GM18858 (cell line): ENCODE measurements at regions not wholly inside any gene's neighbourhood (a gene's known extent, or its start where the extent isn't known, plus 50 kb on each side); places are given as distances from the start of the nearest gene placed in this dataset.
"Not testable (repeated sequence)": the region's sequence is repeated elsewhere in the genome, so short reads cannot be mapped to it uniquely, and the experiment has no call there.

Experiments
- ATAC-seq: cut with Tn5 transposase; IDR thresholded peaks from one replicate; pipeline ENCODE4 v1.9.1; 2021; ENCODE audit not compliant: unreplicated experiment

DNA sequence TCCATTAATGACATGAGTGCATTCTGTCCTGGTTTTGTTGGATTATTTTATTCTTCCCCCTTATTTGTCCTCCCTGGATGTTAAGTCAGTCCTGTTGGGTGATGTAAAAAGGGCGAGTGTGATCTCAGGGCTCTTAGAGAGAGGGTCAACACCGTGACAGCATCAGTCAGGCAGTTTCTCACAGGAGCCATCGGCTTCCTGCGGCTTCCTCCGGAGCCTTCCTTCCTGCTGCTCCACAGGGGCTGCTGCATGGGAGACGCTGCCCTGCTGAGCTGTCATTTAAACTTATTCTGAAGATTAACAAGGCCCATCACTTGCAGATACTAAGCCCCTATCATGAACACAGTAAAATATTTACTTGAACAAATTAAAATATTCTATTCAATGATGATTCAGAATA is 211.3 kb downstream of the SPATA31A1 start:
- not testable (repeated sequence) for ATAC-seq

DNA sequence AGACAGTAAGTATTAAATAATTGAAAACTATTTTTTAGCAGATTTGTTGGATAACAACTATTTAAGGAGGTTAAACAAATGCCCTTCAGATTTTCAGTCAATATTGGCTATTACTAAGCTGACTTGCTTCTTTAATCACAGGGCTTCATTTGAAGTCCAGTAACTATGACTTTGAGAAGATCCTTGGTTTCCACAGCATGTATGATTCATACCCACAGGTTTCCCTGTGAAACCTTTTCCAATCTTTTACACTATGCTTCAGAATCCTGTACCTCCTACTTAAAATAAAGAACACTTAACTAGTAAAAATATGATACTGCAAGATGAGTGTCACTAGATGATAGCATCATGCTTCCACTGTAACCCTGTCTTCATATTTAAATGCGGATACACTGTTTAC is 211.9 kb downstream of the SPATA31A1 start:
- ATAC-seq: not testable (repeated sequence)

DNA sequence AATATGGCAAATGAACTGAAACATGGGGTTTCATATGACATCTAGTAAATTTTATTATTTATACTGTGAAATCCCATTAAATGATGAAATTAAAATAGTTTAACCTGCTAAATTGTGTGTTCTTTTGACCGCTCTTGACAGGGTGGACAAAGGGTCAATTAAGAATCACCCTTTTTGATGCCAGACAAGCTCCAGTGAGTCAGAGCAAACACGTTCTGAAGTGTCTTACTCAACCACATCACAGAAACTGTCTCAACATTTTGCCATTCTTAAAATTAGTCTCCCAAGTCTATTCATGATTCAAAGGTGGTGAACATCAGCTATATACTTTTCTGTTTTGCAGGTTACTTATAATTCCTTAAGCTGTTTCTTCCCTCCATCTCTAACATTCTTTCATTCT is 213.4 kb downstream of the SPATA31A1 start:
- ATAC-seq: not testable (repeated sequence)

DNA sequence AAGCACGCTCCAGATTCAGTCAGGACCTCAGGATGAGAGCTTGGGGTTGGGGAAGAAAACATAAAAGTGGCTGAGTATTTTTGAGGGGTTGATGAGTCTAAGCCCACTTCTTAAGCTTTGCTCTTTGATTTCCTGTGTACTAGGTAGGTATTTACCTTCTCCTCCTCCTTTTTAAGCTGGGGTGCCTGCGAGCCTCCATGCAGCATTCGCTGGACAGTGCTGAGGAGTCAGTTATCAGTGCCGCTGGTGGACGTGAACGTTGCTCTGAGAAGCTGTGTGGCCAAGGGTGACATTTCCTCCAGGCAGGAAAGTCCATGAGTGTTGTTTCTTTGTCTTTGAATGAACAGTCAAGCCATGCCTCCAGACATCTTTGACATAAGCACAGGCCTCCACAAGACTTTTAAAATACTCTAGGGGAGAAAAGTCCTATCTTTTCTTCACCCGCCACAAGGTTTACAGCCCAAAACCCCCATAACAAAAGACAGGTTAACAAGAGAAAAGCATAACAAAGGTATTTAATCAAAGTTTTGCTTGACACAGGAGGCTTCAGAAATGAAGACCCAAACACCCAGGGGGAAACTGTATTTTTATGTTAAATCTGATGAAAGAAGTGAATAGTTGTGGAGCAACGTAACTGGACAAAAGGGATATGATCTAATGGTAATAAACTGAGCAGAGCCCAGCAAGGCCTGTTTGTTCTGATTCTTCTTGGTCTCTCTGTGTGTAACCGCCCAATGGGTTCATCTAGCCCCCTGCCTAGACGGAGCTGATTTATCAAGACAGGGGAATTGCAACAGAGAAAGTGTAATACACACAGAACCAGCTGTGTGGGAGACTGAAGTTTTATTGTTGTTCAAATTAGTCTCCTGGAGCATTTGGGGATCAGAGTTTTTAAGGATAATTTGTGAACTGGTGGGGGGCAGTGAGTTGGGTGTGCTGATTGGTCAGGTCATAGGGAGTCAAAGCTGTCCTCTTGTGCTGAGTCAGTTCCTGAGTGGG is 217.9 kb downstream of the SPATA31A1 start:
- not testable (repeated sequence) for ATAC-seq

DNA sequence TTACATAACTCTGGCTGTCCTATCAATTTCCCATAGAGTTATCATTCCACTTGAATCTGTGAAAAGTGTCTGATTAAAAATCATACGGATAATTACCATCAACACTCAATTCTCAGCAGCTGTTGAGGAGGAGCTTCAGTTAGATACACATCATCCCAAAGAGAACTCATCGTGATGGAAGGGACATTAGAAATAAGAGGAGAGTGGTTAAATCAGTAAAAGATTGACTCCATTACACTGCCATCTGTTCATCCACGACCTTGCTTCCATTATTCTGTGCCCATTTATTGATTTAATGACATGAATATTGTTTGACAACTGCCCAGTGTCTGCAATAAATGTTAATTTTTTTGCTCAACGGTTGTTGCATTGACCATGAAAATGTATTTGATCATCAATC is 223.5 kb downstream of the SPATA31A1 start:
- not testable (repeated sequence) for ATAC-seq

DNA sequence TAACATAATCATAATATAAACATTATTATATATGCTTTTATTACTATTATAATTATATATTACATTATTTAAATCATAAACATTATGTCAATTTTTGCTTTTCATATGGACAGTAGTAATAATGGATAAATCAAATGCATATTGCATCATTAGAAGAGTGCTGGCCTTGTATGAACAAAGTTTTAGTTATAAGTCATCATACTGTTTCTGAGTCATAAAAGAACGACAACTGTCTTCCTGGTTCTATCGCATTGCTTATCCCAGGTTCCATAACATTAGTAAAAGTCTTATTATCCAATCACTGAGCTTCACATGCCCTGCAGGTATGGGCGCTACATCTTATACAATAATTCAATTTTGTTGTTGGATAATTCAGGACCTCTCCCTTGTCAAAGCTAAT is 225.8 kb downstream of the SPATA31A1 start:
- ATAC-seq: not testable (repeated sequence)

DNA sequence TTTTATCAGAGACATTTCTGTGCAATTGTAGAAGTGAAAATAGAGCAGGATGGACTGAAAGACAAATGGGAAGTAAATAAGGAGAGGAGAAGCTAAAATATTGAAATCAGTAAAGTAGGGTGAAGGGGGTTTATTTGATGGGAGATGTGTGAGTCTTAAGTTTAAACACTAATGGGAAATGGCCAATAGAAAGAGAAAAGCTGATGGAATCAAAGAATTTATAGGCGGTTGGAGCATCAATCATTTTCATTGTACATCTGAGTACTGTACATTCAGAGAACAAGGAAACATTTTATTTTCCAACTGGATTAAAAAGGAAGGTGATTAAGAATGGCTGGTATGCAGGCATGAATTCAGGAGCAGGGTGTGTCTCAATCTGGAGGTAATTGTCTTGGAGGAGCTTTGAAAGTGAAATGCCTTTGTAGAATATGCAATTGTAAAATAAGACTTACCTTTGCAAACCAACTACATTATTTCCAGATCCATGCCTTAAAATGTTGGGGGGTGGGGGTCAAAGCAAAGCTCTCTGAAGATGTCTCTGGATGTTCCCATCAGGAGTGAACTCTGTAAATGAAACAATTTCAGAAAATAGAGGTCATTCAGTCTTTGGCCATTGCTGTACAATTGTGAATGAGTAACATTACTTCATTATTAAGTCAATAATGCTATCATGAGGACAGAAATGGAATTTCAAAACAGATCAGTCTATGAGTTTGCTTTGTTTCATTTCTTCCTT is 227.4 kb downstream of the SPATA31A1 start:
- not testable (repeated sequence) for ATAC-seq

DNA sequence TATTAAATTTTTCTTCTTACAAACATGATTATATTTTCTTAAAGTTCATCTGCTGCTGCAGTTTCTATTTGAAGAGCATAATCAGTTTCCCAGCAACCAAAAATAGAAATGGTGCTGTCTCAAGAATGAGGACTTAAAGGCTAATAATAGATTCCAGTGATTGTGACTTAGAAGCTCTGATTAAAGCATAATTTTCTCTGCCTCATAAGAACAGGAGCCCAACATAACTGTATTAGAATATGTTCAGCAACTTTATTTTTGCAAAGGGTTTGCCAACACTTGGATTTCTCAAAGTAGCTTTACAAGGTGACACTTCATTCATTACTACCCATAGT is 227.9 kb downstream of the SPATA31A1 start:
- not testable (repeated sequence) for ATAC-seq

DNA sequence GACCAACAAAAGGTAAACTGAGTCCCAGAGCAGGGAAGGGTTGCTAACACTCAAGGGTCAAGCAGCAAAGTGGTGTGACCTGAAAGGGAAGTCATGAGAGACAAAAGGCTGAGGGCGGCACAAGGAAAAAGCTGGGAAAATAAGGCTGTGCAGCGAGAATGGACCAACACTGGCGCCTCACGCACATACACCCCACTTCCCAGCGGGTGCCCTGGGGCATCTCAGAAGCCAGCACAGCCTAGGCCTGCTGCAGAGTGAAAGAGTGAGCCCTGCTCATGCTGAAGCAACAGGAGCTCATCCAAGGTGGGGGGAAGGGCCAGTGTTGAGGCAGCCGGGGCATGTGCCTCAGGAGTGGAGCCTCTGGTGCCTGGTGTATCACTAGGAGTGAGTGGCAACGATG is 229.8 kb downstream of the SPATA31A1 start:
- ATAC-seq: not testable (repeated sequence)

DNA sequence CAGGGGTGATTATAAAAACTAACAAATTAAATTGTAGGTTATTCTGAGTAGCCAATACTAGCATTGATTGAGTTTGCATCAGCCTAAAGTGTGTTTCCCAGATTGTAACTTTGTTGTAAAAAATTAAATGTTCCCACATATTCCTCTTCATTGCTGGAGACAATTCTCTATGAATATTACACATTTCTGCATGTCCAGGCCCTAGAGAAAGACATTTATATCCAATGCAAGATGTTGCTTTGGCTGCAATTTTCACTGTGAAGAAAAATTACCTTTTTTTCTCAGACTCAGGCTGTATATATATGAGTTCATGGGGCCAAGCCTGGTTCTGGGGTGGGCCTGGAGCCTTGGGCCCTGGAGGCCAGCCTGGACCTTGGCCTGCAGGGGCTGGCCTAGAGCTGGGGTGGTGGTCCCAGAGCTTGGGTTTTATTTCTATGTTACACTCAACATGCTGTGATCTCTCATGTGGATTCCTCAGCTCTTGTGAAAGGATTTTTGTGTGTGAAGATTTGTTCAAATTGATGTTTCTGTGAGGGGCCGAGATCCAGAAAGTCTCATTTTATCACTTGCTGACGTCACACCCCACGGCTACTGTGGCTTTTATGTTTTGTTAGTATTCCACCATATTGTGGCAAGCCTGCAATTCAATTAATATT is 232.5 kb downstream of the SPATA31A1 start:
- no peak for ATAC-seq

DNA sequence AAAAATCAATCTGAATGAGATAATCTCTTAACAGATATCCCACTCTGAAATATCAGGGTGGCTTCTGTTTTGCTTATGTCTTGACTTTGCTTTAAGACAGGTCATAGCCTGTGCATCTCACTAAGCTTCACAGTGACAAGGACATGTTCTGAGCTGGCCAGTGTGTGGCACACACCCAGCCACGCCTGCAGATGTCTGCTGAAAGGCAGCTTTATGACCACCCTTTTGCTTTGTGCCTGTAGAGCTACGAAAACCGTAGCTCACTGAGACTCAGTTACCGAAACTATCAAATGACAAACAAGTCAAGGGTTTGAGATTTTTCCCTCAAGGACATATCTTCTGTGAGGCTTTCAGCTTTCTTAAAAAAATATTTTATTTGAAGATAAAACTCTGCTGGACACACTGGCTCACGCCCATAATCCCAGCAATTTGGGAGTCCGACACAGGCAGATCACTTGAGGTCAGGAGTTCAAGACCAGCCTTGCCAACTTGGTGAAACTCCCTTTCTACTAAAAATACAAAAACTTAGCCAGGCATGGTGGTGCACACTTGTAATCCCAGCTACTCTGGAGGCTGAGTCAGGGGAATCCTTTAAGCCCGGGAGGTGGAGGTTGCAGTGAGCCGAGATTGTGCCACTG is 233.2 kb downstream of the SPATA31A1 start:
- ATAC-seq: no peak

DNA sequence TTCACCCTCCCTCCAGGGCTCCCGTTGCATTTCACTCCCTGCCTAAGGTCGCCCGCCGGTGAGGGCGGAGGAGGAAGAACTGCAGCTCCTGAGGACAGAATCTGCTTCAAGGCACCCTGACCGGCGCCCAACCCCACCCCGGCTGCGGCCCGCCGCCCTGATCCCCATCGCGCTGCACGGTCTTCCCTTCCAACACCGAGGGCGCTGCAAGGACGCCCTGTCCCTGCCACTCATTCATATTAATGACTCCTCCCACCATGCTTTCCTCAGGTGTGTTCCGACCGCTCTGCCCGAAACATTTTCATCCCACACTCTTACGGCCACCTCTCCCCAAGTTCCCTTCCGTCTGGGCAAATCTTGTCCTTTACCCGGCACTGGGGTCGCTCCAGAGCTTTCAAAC is 248.6 kb downstream of the SPATA31A1 start:
- not testable (repeated sequence) for ATAC-seq

DNA sequence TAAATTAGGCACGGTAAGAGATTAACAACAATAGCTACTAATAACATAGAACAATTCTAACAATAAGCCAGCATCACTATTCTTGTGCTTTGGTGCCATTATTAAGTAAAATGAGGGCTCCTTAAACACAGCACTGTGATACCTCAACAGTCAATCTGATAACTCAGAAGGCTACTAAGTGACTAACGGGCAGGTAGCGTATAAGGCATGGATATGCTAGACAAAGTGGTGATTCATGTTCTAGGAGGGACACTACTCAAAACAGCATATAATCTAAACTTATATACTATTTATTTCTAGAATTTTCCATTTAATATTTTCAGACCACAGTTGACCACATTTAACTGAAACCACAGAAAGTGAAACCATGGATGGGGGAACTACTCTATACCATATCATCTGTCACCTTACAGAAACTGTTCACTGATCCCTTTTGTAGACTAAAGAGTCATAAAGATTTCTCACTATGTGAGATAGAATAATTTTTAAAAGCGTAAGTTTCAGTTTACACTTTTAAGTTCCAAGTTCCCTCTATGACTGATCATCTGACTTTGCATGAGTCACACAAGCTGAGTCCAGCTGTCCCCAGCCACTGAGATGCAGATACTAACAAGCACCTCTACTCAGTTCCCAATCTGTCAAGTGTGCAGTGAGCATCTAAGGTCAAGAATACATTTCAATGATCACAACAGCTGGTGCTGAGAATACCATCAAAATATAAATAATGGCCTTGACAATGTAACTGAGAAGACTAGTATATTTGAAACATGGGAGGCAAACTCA is 256.2 kb downstream of the SPATA31A1 start:
- peak; percentile 95 for ATAC-seq

DNA sequence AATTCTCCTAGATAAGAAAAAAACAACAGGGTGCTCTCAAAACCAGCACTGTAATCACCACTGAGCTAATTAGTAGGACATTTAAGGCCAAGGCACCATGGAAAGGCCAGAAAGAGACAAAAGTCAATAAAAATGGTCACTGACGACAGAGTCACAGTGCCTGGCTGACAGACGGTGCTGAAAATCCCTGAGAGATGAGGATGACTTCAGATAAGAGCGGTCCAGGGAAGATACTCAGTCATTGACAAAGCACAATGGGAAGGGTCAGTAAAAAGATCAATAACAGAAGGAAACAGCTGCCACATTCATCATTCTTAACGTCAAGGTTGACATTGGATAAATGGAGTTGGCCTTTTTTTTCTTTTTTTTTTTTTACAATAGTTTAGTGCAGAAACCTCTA is 261.0 kb downstream of the SPATA31A1 start:
- ATAC-seq: not testable (repeated sequence)

DNA sequence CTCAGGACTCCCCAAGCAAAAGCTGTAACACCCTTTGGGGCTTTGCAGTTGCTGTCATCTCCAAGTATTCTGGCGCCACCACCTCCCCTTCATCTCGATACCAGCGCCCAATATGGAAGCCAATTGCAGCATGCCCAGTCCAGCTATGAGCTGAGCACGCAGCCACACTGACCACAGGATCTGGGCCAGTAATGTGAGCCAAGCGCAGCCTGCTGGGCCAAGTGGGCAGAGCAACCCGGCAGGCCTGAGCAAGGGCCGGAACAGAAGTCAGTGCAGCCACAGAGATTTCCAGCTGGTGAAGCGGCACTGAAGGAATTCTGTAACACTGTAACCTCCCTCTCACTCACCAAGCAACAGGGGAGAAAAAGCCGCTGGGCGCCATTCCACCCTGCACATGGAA is 268.6 kb downstream of the SPATA31A1 start:
- not testable (repeated sequence) for ATAC-seq

DNA sequence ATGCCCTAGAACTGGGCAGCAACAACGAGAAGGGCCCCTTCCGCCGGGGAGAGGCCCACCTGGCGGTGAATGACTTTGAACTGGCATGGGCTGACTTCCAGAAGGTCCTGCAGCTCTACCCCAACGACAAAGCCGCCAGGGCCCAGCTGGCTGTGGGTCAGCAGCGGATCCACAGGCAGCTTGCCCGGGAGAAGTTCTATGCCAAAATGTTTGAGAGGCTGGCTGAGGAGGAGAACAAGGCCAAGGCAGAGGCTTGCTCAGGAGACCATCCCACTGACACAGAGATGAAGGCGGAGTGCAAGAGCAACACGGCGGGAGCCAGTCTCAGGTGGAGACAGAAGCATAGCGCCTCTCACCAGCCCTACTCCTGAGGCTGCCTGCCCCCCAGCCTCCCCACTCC is 276.6 kb downstream of the SPATA31A1 start:
- ATAC-seq: not testable (repeated sequence)

DNA sequence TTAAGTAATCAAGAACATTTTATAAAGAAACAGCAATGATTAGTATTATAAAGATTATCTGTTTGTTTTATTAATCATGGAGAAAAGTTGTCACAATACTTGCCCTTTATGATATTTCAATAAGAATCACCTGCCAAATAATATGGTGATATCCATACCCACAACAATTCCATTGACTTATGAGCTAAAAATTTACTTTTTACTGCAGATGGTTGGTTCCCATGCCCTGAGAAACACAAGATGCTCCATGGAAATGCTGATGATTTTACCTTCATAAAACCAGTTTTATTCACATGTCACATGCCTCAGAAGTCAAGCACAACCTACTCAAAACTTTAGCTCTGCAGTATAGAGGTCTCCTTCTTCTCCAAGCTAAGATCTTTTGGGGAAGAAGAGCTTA is 293.6 kb downstream of the SPATA31A1 start:
- ATAC-seq: not testable (repeated sequence)

DNA sequence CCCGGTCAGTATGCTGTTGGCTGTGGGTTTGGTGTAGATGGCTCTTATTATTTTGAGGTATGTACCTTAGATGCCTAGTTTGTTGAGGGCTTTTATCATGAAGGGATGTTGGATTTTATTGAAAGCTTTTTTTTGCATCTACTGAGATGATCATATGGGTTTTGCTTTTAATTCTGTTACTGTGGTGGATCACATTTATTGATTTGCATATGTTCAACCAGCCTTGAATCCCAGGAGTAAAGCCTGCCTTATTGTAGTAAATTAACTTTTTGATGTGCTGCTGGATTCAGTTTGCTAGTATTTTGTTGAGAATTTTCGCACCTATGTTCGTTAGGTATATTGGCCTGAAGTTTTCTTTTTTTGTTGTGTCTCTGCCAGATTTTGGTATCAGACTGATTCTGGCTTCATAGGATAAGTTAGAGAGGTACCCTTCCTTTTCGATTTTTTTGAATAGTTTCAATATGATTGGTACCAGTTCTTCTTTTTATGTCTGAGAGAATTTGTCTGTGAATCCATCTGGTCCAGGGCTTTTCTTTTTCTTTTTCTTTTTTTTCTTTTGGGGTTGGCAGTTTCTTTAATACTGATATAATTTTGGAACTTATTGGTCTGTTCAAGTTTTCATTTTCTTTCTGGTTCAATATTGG is 301.6 kb downstream of the SPATA31A1 start:
- ATAC-seq: peak; percentile 73

DNA sequence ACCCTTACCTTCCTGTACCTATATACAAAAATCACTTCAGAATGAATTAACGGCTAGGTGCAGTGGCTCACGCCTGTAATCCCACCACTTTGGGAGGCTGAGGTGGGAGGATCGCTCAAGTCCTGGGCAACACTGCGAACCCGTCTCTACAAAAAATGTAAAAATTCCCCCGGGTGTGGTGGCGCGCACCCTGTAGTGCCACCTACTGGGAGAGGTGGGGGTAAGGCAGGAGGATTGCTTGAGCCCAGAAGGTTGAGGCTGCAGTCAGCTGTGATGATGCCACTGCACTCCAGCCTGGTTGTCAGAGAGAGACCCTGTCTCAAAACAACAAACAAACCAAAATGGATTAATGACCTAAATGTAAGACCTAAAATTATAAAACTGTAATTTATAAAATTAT is 307.6 kb downstream of the SPATA31A1 start:
- not testable (repeated sequence) for ATAC-seq

DNA sequence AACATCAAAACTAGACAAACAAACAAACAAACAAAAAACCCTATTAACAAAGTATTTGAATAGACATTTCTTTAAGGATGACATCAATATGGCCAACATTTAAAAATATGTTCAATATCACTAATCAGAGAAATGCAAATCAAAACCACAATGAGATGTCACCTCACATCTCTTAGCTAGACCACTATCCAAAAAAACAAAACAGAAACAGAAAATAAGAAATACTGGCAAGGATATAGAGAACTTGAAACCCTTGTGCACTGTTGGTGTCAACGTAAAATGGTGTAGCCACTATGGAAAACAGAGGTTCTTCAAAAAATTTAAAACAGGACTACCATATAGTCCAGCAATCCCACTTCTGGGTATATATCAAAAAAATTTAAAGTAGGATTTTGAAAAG is 308.2 kb downstream of the SPATA31A1 start:
- ATAC-seq: peak; percentile 76
